Stimulated activated naive CD4-positive, alpha-beta T cell treated with Interleukin-2 at 50 U/mL for 16 hours (primary cell): ENCODE measurements at regions not wholly inside any gene's neighbourhood (a gene's known extent, or its start where the extent isn't known, plus 50 kb on each side); places are given as distances from the start of the nearest gene placed in this dataset.

ENCODE experiments used
- DNase-seq: peaks from one replicate; lab custom pipeline; 2025; lab: John Stamatoyannopoulos, UW

DNA sequence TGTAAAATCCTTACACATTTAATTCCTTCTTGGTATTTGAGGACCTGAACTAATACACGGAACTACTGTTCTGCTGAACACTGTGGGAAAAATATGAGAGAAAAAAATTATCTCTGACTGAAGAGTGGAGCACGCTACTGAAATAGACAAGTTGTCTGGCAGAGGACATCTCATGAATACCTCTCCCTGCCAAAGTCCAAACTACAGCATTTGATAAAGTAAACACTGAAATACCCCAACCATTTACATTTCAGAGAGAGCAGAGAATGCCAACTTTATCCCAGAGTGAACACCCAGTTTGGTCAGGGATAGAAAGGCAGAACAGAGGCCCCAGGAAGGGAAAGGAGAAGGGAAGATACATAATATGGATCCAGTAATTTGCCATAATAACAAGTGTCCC lies 920.7 kb downstream of the SQOR start:
- DNase-seq = no peak

DNA sequence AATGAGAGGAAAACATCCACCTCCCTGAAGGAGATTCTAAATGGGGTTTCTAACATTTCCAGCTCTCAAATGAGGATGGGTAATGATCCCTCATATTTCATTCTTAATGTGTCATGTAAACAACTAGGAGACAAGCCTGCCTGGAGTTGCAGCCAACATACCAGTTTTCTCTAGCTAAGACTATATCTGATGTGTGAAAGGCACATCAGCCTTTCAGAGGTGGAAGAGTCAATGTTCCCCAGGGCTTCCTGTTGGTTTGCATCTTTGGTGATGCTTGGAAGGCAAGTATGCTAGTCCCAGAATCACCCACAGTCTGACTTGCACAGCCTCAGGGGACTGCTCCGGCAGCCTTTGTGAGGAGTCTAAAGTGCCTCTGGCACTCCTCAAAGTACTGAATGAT lies 921.2 kb downstream of the SQOR start:
- no peak for DNase-seq

DNA sequence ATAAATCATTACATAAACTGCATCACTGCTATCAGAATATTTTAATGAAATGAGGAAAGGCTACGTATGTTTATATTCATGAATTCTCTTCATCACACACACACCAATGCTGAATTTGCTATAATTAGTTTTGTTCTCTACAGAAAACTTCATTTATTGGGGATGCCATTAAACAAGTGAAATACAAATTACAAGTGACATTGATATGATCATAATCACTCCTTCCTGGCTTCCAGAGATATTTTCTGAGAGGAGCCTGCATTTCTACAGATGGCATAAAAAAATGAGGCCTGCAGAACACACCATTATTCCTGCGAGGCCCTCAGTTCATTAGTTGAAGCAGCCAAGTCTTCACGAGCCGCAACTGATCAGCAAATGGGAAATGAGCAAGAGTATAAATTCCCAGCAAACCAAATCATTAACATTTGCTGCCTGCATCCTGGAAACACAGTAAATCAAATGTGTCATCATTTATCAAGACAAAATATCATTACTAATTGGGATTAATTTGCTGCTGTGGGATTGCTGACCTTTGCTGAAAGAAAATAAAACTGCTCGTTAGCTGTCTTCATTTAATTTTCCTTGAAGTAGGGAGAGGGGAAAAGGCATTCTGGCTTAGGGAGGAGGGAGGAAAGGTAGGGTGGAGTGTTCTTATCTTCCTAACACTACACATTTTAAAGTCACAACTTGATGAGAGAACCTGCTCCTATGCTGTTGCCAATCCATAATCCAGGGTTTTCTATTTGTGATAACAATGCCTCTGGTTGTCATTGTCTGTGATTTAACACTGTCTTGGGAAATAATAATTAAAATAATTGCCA lies 921.9 kb downstream of the SQOR start:
- DNase-seq = no peak

DNA sequence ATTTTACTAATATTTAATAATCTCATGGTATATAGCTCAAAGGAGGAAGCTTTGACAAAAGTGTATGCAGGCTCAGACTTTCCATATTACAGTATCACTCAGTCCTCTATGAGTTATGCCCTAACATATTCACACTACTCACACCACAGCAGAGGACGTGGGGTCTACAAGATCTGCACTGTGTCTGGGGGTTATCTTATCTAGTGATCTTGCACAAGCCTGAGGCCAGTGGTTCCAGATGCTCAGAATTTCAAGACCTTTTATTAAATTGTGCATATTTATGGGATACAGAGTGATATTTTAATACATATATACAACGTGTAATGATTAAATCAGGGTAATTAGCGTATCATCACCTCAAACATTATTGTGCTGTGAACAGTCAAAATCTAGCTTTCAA lies 933.1 kb downstream of the SQOR start:
- DNase-seq = no peak

- DNase-seq = no peak
Observed at GRCh38 chr15:46569781-46570180, 935.0 kb downstream of the SQOR start.

DNA sequence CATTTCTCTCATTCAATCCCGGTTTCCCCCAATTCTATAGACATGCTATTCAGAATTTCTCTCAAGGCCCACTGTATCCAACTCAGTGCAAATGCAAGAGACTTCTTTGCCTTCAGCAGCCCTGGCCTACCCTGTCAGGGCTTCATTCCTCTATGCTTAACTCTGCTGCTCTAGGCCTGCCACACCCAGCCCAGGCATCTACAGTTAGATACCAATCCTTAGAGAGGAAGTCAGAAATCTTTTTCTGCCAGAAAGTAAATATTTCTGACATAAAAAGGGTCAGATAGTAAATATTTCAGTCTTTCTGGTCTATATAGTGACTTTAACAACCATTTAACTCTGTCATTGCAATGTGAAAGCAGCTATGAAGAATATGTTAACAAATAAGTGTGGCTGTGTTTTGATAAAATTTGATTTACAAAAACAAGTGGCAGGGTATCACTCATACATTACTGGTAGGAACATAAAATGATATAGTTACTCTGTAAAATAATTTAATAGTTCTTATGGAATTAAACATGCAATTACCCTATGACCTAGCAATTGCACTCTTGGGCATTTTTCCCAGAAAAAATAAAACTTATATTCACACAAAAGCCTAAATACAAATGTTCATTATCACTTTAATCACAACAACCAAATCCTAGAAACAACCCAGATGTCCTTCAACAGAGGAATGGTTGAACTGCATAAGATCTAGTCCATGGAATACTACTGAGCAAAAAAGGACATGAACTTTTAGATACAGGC lies 942.0 kb downstream of the SQOR start:
- no peak for DNase-seq

- no peak for DNase-seq
Observed at GRCh38 chr15:46577767-46578166, 942.9 kb downstream of the SQOR start.

DNA sequence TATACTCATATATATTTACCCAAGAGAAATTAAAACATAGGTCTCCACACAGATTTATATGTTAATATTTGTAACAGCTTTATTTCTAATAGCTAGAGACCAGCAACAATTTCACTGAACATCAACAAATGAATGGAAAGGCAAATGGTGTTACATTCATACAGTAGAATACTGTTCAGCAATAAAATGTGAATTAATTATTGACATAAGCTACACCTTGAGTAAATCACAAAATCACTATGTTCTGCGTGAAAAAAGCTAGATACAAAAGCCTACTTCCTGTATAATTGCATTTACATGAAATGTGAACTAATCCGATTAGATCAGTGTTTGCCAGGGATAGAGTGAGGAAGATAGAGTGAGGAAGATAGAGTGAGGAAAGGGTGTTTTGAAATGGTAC lies 945.7 kb downstream of the SQOR start:
- DNase-seq = no peak

- DNase-seq = no peak
Observed at GRCh38 chr15:46580924-46581323, 946.1 kb downstream of the SQOR start.

GRCh38 chr15:46589088-46589487 lies 954.3 kb downstream of the SQOR start:
- no peak for DNase-seq

DNA sequence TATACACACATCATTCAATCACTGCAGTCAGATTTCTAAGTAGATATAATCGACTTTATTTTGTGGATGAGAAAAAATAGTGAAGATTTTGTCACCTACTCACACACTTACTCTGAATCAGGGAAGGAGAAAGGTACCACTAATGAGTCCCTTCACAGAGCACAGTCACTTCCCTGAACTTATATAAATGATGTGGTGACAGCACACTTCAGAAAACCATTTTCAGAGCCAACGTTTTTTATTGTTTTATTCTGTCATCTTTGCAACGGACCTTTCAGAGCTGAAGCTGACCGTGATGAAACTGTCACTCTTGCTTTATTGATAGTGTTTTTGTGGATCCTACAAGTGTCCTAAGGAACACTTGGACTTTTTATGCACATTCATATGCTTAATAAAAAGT lies 956.6 kb downstream of the SQOR start:
- DNase-seq = no peak

DNA sequence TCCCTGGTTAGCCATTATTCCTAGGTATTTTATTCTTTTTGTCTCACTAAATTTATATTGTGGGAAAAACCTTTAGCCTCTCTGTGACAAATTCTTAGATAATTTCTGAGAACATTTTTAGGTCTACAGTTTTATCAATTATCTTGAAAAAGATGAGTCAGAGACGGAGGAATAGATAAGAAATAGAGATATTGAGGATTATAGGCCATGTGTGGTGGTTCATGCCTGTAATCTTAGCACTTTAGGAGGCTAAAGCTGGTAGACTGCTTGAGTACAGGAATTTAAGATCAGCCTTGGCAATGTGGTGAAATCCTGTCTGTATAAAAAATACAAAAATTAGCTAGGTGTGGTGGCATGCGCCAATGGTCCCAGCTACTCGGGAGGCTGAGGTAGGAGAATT lies 960.2 kb downstream of the SQOR start:
- no peak for DNase-seq

- no peak for DNase-seq
Observed at GRCh38 chr15:46607077-46607476, 972.2 kb downstream of the SQOR start.

DNA sequence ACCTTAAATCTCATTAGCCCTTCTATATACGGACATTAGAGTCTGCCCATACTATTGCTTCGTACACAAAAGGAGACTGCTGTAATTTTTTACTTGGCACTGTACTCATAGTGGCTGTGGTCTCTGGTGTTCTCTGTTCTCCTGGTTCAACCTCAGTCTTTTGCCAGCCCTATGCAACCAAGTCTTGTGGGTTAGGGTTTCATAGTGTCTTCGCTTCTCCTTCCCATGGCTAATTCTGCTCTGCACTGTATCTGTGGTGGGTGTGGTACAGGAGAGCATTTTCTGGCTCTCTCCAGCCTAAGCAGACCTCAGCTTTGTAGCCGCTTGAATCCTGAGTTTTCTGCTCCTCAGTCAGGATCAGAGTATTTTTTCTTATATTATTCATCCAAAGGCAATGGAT lies 981.2 kb downstream of the SQOR start:
- DNase-seq = no peak

DNA sequence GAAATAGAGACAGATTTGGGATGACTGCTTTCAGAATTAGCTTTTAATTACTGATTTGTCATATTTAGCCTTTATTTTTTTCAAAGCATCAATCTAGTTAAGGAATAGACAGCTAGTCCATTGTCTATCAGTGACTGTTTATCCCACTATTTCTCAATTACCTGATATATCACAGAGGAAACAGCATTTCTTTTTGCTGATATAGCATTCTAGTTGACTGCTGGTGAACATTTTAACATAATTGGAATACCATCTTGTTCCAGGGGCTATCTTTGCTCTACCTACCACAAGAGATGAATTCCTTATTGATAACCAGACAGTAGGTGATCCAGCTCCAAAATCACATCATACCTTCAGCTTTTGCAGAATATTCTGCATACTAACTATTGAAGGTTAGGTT lies 982.7 kb downstream of the SQOR start:
- DNase-seq = no peak

- DNase-seq = no peak
Observed at GRCh38 chr15:46618984-46619383, 984.2 kb downstream of the SQOR start.

DNA sequence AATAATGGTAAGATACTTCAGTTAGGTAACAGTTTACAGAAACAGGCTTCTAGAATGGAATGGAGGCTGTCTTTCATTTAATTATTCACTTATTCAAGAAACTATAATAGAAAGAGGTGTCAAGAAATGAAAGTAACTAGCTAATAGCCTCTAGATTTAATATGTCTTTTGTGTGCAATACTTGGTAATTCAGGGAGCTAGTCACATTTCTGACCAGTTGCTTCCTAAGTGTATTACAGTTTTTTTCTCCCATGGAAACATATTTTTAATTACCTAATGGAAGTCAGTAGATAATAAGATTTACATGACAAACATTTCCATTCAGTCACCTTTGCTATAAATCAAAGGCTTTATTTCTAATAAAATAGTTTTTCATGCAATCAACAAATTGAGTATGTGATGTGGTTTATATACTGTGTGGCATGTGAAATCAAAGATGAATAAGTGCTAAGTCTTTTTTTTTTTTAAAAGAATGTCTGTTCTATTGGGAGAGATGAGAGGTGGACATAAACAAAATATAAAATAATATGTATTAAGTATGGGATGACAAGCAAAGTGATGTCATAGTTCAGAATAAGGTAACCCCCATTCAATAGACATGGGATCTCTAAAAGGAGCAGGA lies 985.7 kb downstream of the SQOR start:
- DNase-seq = no peak

DNA sequence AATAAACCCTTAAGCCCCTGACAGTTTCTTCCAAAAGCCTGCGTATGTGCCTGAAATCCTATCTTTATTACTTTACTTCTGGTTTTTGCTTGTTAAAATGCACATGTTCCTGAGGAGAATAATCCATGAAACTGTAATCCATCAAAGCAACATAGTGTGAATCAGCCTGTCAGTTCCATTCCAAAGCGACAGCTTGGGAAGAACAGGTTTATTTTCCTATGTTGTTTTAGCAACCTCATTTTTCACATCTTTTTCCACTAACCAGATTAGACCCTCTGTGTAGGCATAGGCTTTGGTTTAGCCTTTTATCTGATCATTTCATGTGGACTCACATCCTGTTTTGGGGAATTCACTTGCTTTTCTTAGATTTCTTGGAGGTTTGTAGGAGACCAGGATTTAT lies 988.0 kb downstream of the SQOR start:
- no peak for DNase-seq

GRCh38 chr15:46636206-46636605 lies 1001.4 kb downstream of the SQOR start:
- DNase-seq = no peak

GRCh38 chr15:46644501-46645481 lies 1010.0 kb downstream of the SQOR start:
- DNase-seq = no peak

GRCh38 chr15:46646490-46646889 lies 1011.7 kb downstream of the SQOR start:
- DNase-seq = no peak

- no peak for DNase-seq
Observed at GRCh38 chr15:46647046-46647445, 1012.2 kb downstream of the SQOR start.
